ENCODE measurements at regions not wholly inside any gene's neighbourhood (a gene's known extent, or its start where the extent isn't known, plus 50 kb on each side); places are given as distances from the start of the nearest gene placed in this dataset.

- Histone ChIP-seq H3K9me3 (ENCODE audit: low read length) (no peaks in the 10 kb centered on the region), H3F3A (ENCODE audit: insufficient read depth, low read length, poor library complexity, severe bottlenecking) (no peaks in the 10 kb centered on the region), H3K36me3 (ENCODE audit: insufficient read depth, low read length) (no peaks in the 10 kb centered on the region), H3K9me2 (ENCODE audit: insufficient read depth, low read length) (no peaks in the 10 kb centered on the region), H3K4me2 (ENCODE audit: low read length) (no peak overlapping the region), H2AFZ (ENCODE audit: low read depth, low read length) (no peak overlapping the region), H3K27ac (ENCODE audit: low read length) (no peak overlapping the region), H3K27me3 (ENCODE audit: insufficient read depth, low read depth, low read length) (no peaks in the 10 kb centered on the region), H3K4me3 (ENCODE audit: low read length) (no peak overlapping the region), H3K79me2 (replicated peaks; ENCODE audit: insufficient read depth, low read length) (no peaks in the 10 kb centered on the region), H3K9ac (ENCODE audit: low read length) (no peak overlapping the region), H4K20me1 (ENCODE audit: insufficient read depth) (no peaks in the 10 kb centered on the region)
- TF ChIP-seq SMC3 (conservative IDR thresholded peaks at IDR 0.05; ENCODE audit: poor library complexity), result no peak
- no peak for TF ChIP-seq TAF1 (IDR thresholded peaks at IDR 0.05; ENCODE audit: low read depth)
- TF ChIP-seq EP300 (conservative IDR thresholded peaks at IDR 0.05; ENCODE audit: poor library complexity, severe bottlenecking), result no peak
- no peak for TF ChIP-seq REST (IDR thresholded peaks at IDR 0.05; ENCODE audit: borderline replicate concordance)
- no peak for TF ChIP-seq RAD21 (conservative IDR thresholded peaks at IDR 0.05)
- TF ChIP-seq CTCF (IDR thresholded peaks at IDR 0.05; ENCODE audit: poor library complexity, severe bottlenecking), result no peak
- no peak for TF ChIP-seq EZH2 (IDR thresholded peaks at IDR 0.05; ENCODE audit: borderline replicate concordance, insufficient read depth, low read length, poor library complexity, severe bottlenecking)
- no peak for TF ChIP-seq POLR2AphosphoS5 (IDR thresholded peaks at IDR 0.05)
- TF ChIP-seq MXI1 (conservative IDR thresholded peaks at IDR 0.05; ENCODE audit: poor library complexity, severe bottlenecking), result no peak
Observed at GRCh38 chr3:99240700-99241099, 339.2 kb upstream of the DCBLD2 start.

- H3K9me3 ChIP-seq (ENCODE audit: low read length), result no peaks in the 10 kb centered on the region
- no peak for TF ChIP-seq REST (IDR thresholded peaks at IDR 0.05; ENCODE audit: borderline replicate concordance)
- no peak for TF ChIP-seq EZH2 (IDR thresholded peaks at IDR 0.05; ENCODE audit: borderline replicate concordance, insufficient read depth, low read length, poor library complexity, severe bottlenecking)
- TF ChIP-seq TAF1 (IDR thresholded peaks at IDR 0.05; ENCODE audit: low read depth), result no peak
- TF ChIP-seq MXI1 (conservative IDR thresholded peaks at IDR 0.05; ENCODE audit: poor library complexity, severe bottlenecking), result no peak
- no peak for TF ChIP-seq CTCF (IDR thresholded peaks at IDR 0.05; ENCODE audit: poor library complexity, severe bottlenecking)
- no peak for TF ChIP-seq RAD21 (conservative IDR thresholded peaks at IDR 0.05)
- TF ChIP-seq SMC3 (conservative IDR thresholded peaks at IDR 0.05; ENCODE audit: poor library complexity), result no peak
- TF ChIP-seq EP300 (conservative IDR thresholded peaks at IDR 0.05; ENCODE audit: poor library complexity, severe bottlenecking), result no peak
- no peak for TF ChIP-seq POLR2AphosphoS5 (IDR thresholded peaks at IDR 0.05)
- no peak overlapping the region for H3K27ac ChIP-seq (ENCODE audit: low read length)
- H3K36me3 ChIP-seq (ENCODE audit: insufficient read depth, low read length), result no peaks in the 10 kb centered on the region
- H3K9me2 ChIP-seq (ENCODE audit: insufficient read depth, low read length), result no peaks in the 10 kb centered on the region
- H3K4me2 ChIP-seq (ENCODE audit: low read length), result no peak overlapping the region
- H3K4me3 ChIP-seq (ENCODE audit: low read length), result no peak overlapping the region
- H3F3A ChIP-seq (ENCODE audit: insufficient read depth, low read length, poor library complexity, severe bottlenecking), result no peaks in the 10 kb centered on the region
- H4K20me1 ChIP-seq (ENCODE audit: insufficient read depth), result no peaks in the 10 kb centered on the region
- no peak overlapping the region for H3K9ac ChIP-seq (ENCODE audit: low read length)
- no peak overlapping the region for H2AFZ ChIP-seq (ENCODE audit: low read depth, low read length)
- no peaks in the 10 kb centered on the region for H3K79me2 ChIP-seq (replicated peaks; ENCODE audit: insufficient read depth, low read length)
- H3K27me3 ChIP-seq (ENCODE audit: insufficient read depth, low read depth, low read length), result no peaks in the 10 kb centered on the region
Observed at GRCh38 chr3:99236576-99236975, 335.1 kb upstream of the DCBLD2 start.

Measured in neural cell (in vitro differentiated cells).